ENCODE measurements at regions not wholly inside any gene's neighbourhood (a gene's known extent, or its start where the extent isn't known, plus 50 kb on each side); places are given as distances from the start of the nearest gene placed in this dataset.

DNA sequence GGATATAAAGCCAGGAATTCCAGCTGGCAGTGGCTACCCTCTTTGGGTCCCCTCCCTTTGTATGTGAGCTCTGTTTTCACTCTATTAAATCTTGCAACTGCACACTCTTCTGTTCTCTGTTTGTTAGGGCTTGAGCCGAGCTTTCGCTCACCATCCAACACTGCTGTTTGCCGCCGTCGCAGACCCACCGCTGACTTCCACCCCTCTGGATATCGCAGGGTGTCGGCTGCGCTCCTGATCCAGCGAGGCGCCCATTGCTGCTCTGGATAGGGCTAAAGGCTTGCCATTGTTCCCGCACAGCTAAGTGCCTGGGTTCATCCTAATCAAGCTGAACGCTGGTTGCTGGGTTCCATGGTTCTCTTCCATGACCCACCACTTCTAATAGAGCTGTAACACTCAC lies 1433.5 kb upstream of the ADGRB3 start:
- TF ChIP-seq, protein P1, sequence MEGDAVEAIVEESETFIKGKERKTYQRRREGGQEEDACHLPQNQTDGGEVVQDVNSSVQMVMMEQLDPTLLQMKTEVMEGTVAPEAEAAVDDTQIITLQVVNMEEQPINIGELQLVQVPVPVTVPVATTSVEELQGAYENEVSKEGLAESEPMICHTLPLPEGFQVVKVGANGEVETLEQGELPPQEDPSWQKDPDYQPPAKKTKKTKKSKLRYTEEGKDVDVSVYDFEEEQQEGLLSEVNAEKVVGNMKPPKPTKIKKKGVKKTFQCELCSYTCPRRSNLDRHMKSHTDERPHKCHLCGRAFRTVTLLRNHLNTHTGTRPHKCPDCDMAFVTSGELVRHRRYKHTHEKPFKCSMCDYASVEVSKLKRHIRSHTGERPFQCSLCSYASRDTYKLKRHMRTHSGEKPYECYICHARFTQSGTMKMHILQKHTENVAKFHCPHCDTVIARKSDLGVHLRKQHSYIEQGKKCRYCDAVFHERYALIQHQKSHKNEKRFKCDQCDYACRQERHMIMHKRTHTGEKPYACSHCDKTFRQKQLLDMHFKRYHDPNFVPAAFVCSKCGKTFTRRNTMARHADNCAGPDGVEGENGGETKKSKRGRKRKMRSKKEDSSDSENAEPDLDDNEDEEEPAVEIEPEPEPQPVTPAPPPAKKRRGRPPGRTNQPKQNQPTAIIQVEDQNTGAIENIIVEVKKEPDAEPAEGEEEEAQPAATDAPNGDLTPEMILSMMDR (IDR thresholded peaks at IDR 0.05) = no peak
- no peak for TF ChIP-seq POLR2A (IDR thresholded peaks at IDR 0.05)
